PC-9 (cell line): ENCODE measurements at regions not wholly inside any gene's neighbourhood (a gene's known extent, or its start where the extent isn't known, plus 50 kb on each side); places are given as distances from the start of the nearest gene placed in this dataset.

Source experiments
- BruUV-seq: library from RNA; stranded (reverse); fragments of 400-500 nt; replicated peaks from 2 replicates; lab custom pipeline; 2021; lab: Mats Ljungman, UMichigan
- CTCF ChIA-PET: fragments of 300-600 bp; sonication (Branson Sonifier 250); formaldehyde crosslinking; loops from one replicate; lab custom pipeline; 2022; ENCODE audit warnings: antibody characterized with exemption; lab: Charles Lee
- POLR2A ChIA-PET: fragments of 300-600 bp; sonication (Branson Sonifier 250); formaldehyde crosslinking; loops from one replicate; lab custom pipeline; 2022; ENCODE audit warnings: antibody characterized with exemption; ENCODE audit not compliant: unreplicated experiment; lab: Charles Lee
- DNase-seq, 2 experiments: peaks; one replicate each; pipeline versions ENCODE4 v3.0.0 to v3.0.0-alpha.2; 2015 to 2022; ENCODE audit warnings: mixed read lengths in 1 of 2
- H2AFZ ChIP-seq: fragments of 200-600 bp; sonication (generic); 2 replicates; pipeline ENCODE4 v1.8.1; 2017; ENCODE audit warnings: antibody characterized with exemption
- H3F3A ChIP-seq: fragments of 200-600 bp; sonication (generic); 2 replicates; pipeline ENCODE4 v1.8.1; 2017; ENCODE audit warnings: antibody characterized with exemption, mild to moderate bottlenecking, low read depth; ENCODE audit not compliant: insufficient read depth
- H3K27ac ChIP-seq: fragments of 200-600 bp; sonication (generic); 2 replicates; pipeline ENCODE4 v1.6.1; 2016; ENCODE audit warnings: mixed run types
- H3K27me3 ChIP-seq: fragments of 200-600 bp; sonication (generic); 2 replicates; pipeline ENCODE4 v1.6.1; 2016; ENCODE audit warnings: low read depth, mixed run types; ENCODE audit not compliant: insufficient read depth
- H3K36me3 ChIP-seq: fragments of 200-600 bp; sonication (generic); 2 replicates; pipeline ENCODE4 v1.6.1; 2016; ENCODE audit warnings: low read depth, mixed run types
- H3K4me1 ChIP-seq: fragments of 200-600 bp; sonication (generic); replicated peaks from 2 replicates; pipeline ENCODE4 v1.6.1; 2016; ENCODE audit warnings: mixed run types; ENCODE audit not compliant: insufficient read depth
- H3K4me2 ChIP-seq: fragments of 200-600 bp; sonication (generic); 2 replicates; pipeline ENCODE4 v1.6.1; 2017; ENCODE audit warnings: mixed run types
- H3K4me3 ChIP-seq: fragments of 200-600 bp; sonication (generic); 2 replicates; pipeline ENCODE4 v1.6.1; 2016; ENCODE audit warnings: mixed run types
- H3K79me2 ChIP-seq: fragments of 200-600 bp; sonication (generic); 2 replicates; pipeline ENCODE4 v1.6.1; 2017; ENCODE audit warnings: low read depth, mixed run types
- H3K9me2 ChIP-seq: fragments of 200-600 bp; sonication (generic); 2 replicates; pipeline ENCODE4 v1.8.1; 2017; ENCODE audit warnings: mild to moderate bottlenecking; ENCODE audit not compliant: insufficient read depth
- H3K9me3 ChIP-seq: fragments of 200-600 bp; sonication (generic); 2 replicates; pipeline ENCODE4 v1.8.1; 2016; ENCODE audit warnings: low read depth; ENCODE audit not compliant: insufficient read depth
- H4K20me1 ChIP-seq: fragments of 200-600 bp; sonication (generic); 2 replicates; pipeline ENCODE4 v1.8.1; 2017; ENCODE audit not compliant: insufficient read depth
- CTCF ChIP-seq: fragments of 200-600 bp; sonication (generic); conservative IDR thresholded peaks from 2 replicates; pipeline ENCODE4 v1.6.1; 2017; ENCODE audit warnings: mixed run types, antibody characterized with exemption, mild to moderate bottlenecking, moderate library complexity
- EZH2 ChIP-seq: fragments of 200-600 bp; sonication (generic); IDR thresholded peaks from 2 replicates; pipeline ENCODE4 v1.8.0; 2017; ENCODE audit warnings: antibody characterized with exemption, low read depth
- intact Hi-C: fragments of 100-400 bp; cut with micrococcal nuclease; formaldehyde crosslinking; loops from one replicate; pipeline ENCODE4 v1.10.0; 2022; ENCODE audit not compliant: unreplicated experiment

GRCh38 chr2:30312916-30313315 lies 81.6 kb downstream of the LBH start:
- no peak for TF ChIP-seq EZH2
- no peak for TF ChIP-seq CTCF
- intact Hi-C loops: no loop called here
- Histone ChIP-seq H3K79me2 (no peaks in the 10 kb centered on the region), H4K20me1 (no peaks in the 10 kb centered on the region), H3K9me2 (no peaks in the 10 kb centered on the region), H3K36me3 (no peaks in the 10 kb centered on the region), H3K9me3 (no peaks in the 10 kb centered on the region), H2AFZ (no peak overlapping the region), H3K4me1 (no peaks in the 10 kb centered on the region), H3K4me3 (no peak overlapping the region), H3K27me3 (no peaks in the 10 kb centered on the region), H3K27ac (no peak overlapping the region), H3F3A (no peaks in the 10 kb centered on the region), H3K4me2 (no peak overlapping the region)
- ChIA-PET CTCF (no interaction called here), POLR2A (no interaction called here)
- DNase-seq: no peak
- no TSS peak for BruUV-seq

DNA sequence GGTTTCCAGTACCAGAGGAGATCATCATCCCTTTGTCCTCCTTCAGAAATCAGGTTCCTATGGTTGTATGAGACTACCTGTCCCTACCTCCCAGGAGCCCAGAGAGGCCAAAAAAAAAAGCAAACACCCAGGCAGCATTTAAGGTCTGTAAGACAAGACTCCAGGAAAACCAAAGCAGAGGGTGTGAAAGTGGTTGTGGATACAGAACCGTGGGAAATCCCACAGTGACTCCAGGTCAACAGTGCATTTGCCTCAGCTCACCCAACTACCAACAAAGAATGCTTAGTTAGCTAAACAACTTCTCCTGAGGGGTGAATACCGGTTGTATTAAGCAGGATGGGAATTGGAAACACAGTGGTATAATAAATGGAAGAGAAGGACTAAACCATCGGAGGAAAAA lies 83.6 kb downstream of the LBH start:
- TF ChIP-seq CTCF: no peak
- Histone ChIP-seq H3K4me1 (no peaks in the 10 kb centered on the region), H3K36me3 (no peaks in the 10 kb centered on the region), H3K79me2 (no peaks in the 10 kb centered on the region), H3K27ac (no peak overlapping the region), H3F3A (no peaks in the 10 kb centered on the region), H3K9me2 (no peaks in the 10 kb centered on the region), H4K20me1 (no peaks in the 10 kb centered on the region), H3K4me2 (no peak overlapping the region), H2AFZ (no peak overlapping the region), H3K27me3 (no peaks in the 10 kb centered on the region), H3K4me3 (no peak overlapping the region), H3K9me3 (no peaks in the 10 kb centered on the region)
- intact Hi-C loops: no loop called here
- CTCF ChIA-PET: no interaction called here
- no TSS peak for BruUV-seq
- no peak for DNase-seq
- POLR2A ChIA-PET: no interaction called here

- no peaks in the 10 kb centered on the region for H3K9me2 ChIP-seq
- intact Hi-C loops: no loop called here
- no TSS peak for BruUV-seq
- H3K79me2 ChIP-seq: no peaks in the 10 kb centered on the region
- H3K27ac ChIP-seq: no peak overlapping the region
- no peak for TF ChIP-seq CTCF
- TF ChIP-seq EZH2: no peak
- no peaks in the 10 kb centered on the region for H3F3A ChIP-seq
- no peak overlapping the region for H3K4me3 ChIP-seq
- ChIA-PET POLR2A (no interaction called here), CTCF (no interaction called here)
- H3K9me3 ChIP-seq: no peaks in the 10 kb centered on the region
- no peaks in the 10 kb centered on the region for H3K27me3 ChIP-seq
- H4K20me1 ChIP-seq: no peaks in the 10 kb centered on the region
- no peak overlapping the region for H2AFZ ChIP-seq
- H3K36me3 ChIP-seq: no peaks in the 10 kb centered on the region
- H3K4me1 ChIP-seq: no peaks in the 10 kb centered on the region
- DNase-seq: no peak
- no peak overlapping the region for H3K4me2 ChIP-seq
Observed at GRCh38 chr2:30315391-30316063, 84.2 kb downstream of the LBH start.
